SKM-1 treated with dmso at 0.1 percent for 144 hours (cell line): ENCODE measurements at regions not wholly inside any gene's neighbourhood (a gene's known extent, or its start where the extent isn't known, plus 50 kb on each side); places are given as distances from the start of the nearest gene placed in this dataset.

Experiments
- DNase-seq: peaks from one replicate; lab custom pipeline; 2025; ENCODE audit not compliant: unreplicated experiment; lab: John Stamatoyannopoulos, UW

DNA sequence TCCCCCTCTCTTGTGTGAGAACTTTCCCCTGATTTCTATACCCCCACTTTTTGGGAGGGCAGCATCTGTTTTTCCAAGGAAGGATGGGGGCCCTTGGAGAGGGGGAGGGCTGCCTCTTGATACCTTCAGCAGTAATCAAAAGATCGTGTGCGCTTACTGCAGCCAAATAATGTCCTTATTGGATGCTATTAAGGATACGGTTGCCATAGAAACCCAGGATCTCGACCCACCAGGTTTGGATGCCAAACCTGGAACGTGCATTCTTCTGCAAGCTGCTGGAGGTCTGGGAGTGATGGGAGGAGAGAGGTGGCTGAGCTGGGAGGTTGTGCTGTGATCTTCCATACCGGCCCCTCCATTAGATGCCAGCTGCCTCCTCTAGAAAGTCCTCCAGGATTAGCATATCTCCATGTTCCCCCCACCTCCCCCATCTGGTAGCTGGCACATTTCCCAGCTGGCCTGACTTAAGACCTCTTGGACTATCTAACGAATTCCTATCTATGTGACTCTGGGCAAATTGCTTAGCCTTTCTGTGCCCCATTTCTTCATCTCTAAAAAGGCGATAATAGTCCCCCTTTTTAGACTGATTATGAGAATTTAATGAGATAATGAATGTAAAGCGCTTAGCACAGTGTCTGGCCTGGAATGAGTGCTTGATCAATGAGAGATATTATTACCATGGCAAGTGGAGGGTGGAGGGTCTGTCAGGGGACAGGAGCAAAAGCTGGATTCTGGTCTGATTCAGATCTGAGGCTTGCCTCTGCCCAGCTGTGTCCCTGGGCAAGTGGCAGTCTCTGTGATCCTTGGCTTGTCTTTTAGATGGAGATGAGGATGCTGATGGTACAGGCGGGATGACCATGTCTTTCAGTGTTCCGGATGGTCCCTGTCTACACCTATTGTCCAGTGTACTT, 78.5 kb upstream of the PCBD1 start:
- no peak for DNase-seq

DNA sequence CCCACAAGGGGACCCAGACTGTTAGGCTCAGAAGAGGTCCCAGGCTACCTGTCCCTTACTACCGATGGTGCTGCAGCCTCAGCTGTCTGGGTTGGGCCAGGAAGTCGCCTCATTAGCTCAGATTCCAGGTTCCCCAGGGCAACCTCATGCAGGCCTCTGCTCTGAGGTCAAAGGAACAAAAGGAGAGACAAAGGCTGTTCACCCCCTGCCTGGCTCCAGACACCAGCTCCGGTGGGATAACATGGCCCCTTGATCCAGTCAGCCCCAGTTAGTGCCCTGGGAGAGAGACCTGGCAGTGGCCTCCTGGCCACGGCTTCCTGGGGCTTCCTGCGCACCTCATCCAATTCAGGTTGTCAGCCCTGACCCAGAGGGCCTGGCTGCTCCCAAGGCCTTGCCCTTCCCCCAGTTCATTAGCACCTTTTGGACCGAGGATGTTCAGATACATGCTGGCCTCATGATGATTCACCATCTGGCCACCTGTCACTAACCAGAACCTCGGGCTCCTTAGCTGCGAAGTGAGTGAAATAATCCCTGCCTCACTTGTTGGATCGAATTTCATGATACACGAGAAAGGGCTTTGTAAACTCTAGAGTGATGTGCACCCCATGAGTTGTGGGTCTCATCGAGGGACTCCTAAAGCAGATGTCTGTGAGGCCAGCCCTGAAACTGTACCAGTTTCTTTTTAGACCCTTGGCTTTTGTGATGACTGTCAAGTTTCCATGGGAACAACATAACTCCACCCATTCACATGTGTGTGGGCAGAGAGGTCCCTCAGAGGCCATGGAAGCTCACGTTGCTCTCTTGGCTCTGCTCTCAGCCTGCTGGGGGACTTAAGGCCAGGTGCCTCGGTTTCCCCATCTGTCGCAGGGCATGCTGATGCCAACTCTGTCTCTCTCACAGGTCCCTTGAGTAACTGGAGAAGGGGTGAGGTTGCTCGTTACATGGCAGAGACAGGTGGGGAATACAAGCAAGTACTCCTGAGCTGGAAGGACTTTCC, 79.5 kb upstream of the PCBD1 start:
- no peak for DNase-seq

DNA sequence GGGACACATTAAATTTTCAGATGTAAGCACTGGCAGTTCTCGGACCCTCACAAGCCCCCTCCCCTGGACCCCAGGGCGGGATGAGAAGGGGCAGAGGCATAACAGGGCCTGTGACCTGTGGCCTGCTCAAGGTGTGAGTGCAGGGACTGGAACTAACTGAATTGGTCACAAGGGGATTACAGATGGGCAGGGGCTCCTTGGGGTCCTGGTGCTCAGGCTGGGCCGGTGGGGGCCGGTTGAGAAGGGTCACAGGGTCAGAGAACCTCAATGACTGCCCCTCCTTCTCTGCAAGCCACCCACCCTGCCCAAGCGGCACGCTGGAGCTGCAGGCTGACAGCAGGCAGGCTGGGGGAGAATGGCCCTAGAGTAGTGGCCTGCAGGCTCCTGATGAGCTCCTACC, 80.8 kb upstream of the PCBD1 start:
- DNase-seq = no peak

DNA sequence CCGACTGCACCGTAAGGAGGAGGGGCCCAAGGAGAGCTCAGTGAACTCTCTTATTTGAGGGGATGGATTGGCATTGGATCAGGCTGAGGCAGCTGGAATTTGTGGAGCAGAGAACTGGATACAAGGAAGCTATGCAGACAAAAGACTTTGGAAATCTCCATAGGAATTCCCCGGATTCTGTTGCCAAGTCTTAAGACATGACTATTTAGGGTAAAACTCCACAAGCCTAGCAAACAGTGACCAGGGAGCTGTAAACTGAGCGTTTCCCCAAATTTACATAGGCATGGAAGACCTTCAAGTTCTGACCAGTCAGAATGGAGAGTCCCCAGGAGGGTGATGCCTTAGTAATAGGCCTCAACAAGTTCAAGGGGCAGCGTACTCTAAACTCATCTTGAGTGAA, 82.5 kb upstream of the PCBD1 start:
- DNase-seq = no peak

DNA sequence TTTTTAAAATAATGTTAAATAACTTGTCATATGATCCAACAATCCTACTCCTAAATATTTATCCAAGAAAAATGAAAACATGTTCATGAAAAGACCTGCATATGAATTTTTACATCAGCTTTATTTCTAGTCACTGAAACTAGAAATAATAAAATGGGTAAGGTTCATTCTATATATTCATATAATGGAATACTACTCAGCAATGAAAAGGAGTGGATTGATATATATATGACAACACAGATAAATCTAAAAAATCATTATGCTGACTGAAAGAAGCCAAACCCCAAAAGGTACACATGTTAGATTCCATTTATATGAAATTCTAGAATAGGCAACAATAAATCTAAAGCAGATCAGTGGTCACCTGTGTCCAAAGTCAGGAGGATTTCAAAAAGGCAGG, 84.9 kb upstream of the PCBD1 start:
- DNase-seq = no peak

DNA sequence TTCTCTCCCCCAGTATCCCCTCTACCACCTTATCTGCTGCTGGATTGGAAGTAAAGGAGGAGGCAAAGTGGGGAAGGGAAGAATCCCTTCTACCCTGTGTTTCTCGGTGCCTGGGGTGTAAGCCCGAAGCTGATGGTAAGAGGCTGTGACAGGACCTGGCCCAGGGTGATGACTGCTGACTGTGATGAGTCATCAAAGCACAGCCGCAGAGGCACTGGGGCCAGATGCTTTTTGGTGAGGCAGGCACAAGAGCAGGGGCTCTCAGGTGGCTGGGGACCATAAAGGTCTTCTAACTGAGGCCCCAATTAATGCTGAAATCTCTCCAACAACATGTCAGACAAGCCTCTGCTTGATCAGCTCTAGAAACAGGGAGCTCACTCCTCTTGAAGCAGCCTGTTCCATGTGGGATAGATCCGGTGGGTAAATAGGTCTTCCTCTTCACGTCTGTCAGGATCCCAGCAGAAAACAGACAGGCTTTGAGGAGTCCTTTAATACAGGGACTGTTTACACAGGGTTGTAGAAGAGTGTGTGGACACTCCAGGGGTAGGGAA, 86.1 kb upstream of the PCBD1 start:
- no peak for DNase-seq

DNA sequence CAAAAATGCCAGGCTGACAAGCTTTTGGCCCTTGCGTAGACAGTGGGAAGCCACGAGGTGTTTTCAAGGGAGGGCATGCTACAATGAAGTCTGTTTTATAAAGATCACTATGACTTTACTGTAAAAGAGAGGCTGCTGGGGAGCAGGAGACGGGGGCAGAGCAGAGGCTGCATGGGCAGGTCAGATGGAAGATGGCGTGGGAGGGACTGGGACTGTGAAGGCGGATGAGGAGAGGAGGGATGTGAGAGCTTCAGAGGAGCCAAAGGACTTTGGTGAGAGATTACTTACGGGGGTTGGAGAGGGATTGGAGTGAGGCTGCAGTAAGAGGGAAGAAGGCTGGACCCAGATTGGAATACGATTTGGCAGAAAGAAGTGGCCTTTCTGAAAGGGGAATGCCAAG, 86.6 kb upstream of the PCBD1 start:
- no peak for DNase-seq

DNA sequence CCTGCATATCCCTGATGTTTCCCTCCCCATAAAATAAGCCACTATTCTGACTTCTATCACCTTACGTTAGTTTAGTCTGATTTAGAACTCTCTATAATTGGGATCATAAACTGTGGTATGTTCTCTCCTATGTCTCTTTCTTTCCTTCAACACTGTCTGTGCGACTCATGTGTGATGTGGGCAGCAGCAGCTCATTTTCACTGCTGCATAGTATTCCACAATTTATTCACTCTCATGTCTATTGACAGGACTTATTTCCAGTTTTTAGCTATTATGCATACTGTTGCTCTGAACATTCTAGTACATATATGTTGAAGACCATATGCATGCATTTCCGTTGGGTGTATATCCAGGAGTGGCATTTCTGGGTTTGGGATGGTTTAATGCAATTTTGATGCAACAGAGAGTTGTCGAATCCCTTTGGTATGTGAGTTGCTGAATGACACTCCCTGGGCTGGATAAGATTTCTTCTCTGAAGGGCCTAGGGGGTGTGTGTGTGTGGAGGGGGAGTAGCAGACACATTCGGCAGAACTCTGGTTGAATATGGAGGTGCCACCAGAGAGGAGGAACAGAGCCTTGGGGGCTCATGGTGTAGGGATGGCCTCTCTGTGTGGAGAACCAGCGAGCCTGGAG, 87.8 kb upstream of the PCBD1 start:
- DNase-seq = no peak

DNA sequence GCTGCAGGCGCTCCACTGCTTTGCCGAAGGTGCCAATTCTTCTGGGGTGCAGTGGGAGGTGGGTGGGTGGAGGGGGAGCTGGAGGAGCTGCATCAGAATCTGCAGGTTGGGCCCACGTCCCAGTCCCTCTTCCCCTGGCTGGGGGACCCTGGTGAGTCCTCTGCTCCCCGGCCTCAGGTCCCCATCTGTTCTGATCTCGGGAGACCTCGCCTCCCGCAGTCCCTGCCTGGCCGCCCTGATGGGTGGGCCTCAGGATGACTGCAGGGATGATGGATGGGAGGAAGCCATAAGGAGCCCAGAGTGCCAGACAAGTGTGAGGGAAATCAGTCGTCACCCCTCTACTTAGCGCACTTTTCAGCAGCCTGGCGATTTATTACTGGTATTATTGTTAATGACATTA, 89.3 kb upstream of the PCBD1 start:
- no peak for DNase-seq

DNA sequence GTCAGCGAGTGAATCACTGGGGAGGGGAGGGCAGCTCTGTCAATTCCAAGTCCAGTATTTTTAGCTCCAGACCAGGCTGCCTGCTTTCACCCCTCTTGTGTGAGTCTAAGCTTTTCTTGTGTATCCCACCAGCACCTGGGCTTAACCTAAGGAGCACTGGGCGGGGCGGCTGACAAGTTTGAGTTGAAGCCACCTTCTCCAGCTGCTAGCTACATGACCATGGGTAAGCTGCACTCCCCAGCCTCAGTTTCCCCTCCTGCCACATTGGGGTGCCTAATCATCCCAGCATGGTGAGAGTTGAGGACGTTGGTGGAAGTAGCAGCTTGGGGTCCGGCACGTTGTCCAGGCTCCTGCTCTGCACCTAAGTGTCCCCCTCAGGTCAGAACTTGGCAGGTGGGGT, 89.8 kb upstream of the PCBD1 start:
- no peak for DNase-seq

DNA sequence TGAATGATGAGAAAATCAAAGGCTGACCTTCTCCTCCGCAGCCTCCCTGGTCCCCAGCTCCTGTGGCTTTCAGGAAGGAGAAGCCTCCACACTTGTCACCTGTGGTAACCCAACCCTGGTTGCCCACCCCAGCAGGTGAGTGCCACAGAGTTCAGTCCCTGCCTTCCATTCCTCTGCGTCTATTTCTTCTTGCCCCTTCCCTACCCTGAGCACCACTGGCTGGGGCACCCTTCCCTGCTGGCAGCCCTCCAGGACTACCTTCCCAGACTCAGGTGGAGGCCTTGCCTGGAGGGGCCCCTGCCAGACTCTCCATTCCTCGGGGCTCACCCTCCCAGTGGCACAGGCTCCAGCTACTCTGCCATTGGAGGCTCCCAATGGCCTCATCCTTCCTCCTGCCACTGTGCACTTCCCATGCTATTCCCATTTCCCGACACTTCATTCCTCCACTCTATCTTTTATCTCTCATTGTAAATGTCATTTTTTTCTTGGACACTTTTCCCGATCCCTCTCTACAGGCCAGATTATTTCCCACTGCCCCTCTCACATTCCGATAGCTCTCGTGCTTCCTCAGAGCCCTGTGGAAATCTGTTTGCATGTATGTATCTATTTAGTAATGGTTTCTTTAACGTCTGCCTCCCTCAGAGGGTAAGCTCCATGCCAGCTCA, 90.6 kb upstream of the PCBD1 start:
- no peak for DNase-seq

DNA sequence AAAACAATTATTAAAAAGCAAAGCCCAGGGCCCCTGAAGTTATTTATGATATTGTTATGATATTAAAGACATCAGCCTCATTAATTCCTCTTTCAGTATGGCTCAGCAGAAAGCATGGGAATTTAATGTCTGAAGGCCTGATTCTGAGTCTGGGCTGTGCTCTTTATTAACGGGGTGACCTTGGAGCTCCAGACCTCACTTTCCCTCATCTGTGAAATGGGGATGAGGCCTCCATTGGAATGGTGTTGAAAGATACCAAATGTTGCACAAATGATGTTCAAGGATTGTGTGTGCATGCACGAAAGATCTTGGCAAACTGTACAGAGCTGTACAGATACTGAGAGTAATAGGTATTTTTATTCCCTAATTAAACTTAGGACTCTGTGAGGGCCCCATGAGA, 92.3 kb upstream of the PCBD1 start:
- DNase-seq = no peak

DNA sequence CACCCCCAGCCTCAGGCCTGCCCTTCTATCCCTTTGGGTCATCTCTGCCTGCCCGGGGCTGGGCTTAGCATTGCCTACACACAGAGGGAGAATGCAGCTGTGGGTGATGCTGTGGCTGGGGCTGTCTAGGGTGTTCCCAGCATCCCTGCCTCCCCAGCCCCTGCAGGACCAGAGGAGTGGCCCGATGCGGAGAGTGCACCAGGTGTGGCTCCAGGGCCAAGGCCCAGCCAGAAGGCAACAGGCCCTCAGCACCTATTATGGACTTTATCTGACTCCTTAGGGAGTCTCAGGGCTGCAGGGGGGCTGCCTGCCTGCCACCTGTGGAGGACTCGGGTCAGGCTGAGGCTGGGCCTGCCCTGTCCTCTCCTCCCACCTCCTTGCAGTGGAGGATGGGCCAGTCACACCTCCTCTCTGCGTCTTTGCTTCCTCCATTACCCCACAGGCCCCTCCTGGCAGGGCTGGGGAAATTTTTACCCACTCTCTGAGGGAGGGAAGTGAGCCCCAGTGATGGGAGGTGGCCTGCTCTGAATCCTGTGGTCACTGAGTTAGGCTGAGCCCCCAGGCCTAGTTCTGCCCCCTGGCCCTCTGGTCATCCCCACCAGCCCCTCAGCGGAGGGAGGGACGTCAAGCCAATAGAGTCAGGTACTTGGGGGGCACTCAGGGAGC, 92.9 kb upstream of the PCBD1 start:
- DNase-seq = no peak

DNA sequence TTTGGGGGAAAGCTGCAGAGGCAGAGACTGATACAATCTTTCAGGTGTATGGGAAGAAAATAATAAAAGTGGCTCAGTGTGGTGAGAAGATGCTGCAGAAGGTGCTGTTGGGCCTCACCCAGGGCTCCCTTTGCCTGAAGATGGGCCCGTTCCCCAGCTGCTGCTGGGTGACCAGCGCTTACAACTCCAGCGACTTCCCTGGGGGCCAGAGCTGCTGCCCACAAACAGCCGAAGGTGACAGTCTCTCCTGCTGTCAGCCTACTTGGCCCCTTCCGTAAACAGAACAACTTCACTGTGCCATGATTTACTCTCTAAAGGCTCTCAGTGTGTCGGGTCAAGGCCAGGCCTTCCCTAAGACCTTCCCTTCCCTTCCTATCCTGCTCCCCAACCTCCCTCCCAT, 93.6 kb upstream of the PCBD1 start:
- no peak for DNase-seq

DNA sequence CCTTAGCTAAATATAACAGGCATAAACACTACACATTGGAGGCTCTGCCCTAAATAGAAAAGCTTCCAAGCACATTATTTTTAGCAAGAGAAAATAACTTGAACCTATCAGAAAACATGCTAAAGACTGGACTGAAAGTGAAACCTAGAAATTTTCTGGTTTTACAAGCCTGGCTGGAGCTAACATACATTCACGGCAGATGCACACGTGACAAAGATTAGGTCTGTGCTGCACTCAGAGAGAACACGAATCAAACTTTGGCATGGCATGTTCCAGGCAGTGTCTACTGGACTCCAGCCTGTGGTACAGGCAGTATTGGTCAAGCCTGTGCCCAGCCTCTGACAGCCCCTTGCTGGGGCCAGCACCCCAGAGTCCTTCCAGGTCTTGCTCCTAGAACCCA, 94.1 kb upstream of the PCBD1 start:
- DNase-seq = no peak

DNA sequence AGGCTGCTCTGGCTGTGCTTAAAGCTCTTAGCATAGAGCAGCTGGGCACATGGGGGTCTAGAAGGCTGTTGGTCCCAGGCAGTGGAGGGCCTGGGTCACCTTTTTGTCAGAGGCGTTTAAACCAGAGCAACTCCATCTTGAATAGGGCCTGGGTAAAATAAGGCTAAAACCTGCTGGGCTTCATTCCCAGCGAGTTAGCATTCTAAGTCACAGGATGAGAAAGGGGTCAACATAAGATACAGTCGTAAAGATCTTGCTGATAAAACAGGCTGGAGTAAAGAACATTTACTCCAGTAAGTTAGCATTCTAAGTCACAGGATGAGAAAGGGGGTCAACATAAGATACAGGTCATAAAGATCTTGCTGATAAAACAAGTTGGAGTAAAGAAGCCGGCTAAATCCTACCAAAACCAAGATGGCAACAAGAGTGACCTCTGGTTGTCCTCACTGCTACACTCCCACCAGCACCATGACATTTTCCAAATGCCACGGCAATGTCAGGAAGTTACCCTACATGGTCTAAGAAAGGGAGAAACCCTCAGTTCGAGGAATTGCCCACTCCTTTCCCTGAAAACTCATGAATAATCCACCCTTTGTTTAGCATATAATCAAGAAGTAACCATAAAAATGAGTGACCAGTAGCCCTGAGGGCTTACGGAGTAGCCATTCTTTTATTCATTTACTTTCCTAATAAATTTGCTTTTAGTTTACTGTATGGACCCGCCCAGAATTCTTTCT, 96.8 kb upstream of the PCBD1 start:
- DNase-seq = no peak

DNA sequence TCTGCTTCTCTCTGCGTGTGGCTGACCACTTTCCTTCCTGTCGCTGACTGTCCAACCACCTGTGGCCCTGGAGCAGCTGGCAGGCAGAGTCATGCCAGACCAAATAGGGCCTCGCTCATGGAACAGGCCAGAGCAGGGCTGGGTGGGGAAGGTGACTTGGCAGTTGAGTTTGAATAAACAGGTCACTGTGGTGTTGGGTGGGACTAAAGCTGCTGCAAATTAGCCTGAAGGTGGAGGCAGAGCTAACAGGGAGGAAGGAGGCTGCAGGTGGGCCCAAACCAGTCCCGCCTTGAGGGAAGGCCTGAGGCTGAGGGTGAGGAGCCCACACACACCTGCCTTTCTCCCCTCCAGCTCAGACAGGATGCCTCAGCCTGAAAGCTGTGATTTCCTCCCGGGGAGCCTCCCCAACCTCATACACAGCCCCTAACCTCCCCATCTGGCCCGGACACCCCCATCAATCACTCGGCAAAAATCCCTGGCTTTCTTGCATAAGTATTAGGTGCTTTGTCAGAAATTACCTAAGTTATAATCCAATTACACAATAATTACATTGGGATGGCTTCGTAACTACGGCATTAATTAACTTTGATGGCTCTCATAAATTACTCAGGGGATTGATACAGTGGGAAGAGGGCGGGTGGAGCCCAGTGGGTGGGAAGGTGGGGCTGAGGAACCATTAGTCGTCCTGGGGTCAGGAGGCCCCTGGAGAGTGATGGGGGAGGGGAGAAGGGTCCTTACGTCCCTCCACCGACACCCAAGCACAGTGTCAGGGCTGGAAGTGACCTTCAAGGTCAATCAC, 97.7 kb upstream of the PCBD1 start:
- no peak for DNase-seq

DNA sequence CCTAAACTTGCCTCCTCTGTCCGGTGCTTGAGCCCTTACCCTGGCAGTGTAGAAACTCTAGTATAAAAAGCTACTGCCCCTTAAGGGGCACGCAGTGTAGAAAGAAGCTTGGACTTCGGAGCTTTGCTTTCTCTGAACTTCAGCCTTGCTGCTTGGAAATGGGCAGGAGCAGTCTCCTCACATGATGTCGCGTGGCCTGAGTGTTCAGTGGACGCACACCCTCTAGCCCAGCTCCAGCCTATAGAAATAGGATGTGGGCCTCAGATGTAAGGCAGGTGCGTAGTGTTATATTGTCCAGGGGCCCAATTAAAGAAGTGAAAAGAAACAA, 98.2 kb upstream of the PCBD1 start:
- DNase-seq = no peak
